IMR-90 (cell line): ENCODE measurements at regions not wholly inside any gene's neighbourhood (a gene's known extent, or its start where the extent isn't known, plus 50 kb on each side); places are given as distances from the start of the nearest gene placed in this dataset.

Source experiments
- ATAC-seq: fragments of 200-7000 bp; cut with Tn5 transposase; 2 replicates; pipeline ENCODE4 v1.9.1; 2020; ENCODE audit warnings: low read depth, mild to moderate bottlenecking, moderate library complexity
- BruUV-seq: library from RNA; stranded (reverse); fragments of 400-500 nt; replicated peaks from 2 replicates; lab custom pipeline; 2021; lab: Mats Ljungman, UMichigan
- CTCF ChIA-PET: fragments of 300-600 bp; formaldehyde crosslinking; extraction: SDS; loops from one replicate; lab custom pipeline; 2021; ENCODE audit warnings: antibody characterized with exemption; lab: Yijun Ruan, JAX
- POLR2A ChIA-PET: fragments of 300-600 bp; sonication (Branson Sonifier 250); formaldehyde crosslinking; loops from one replicate; lab custom pipeline; 2022; ENCODE audit warnings: antibody characterized with exemption; ENCODE audit not compliant: unreplicated experiment; lab: Charles Lee
- DNase-seq: peaks from one replicate; pipeline ENCODE4 v3.0.0; 2013
- H2AFZ ChIP-seq: replicated peaks from 2 replicates; pipeline ENCODE3; 2013; ENCODE audit warnings: low read length, mild to moderate bottlenecking; ENCODE audit not compliant: poor library complexity
- H2AK5ac ChIP-seq: 2 replicates; pipeline ENCODE4 v1.6.1; 2013; ENCODE audit warnings: low read depth, low read length, inconsistent platforms
- H2AK9ac ChIP-seq: replicated peaks from 2 replicates; pipeline ENCODE3; 2013; ENCODE audit warnings: mild to moderate bottlenecking, low read depth, low read length, moderate library complexity; ENCODE audit not compliant: poor library complexity
- H2BK120ac ChIP-seq: 2 replicates; pipeline ENCODE4 v1.6.1; 2013; ENCODE audit warnings: low read depth, low read length, inconsistent platforms
- H2BK15ac ChIP-seq: 3 replicates; pipeline ENCODE4 v1.6.1; 2013; ENCODE audit warnings: low read depth, low read length, inconsistent platforms
- H2BK20ac ChIP-seq: 2 replicates; pipeline ENCODE4 v1.6.1; 2013; ENCODE audit warnings: low read depth, mild to moderate bottlenecking, inconsistent platforms, low read length, moderate library complexity
- H2BK5ac ChIP-seq: 2 replicates; pipeline ENCODE4 v1.6.1; 2013; ENCODE audit warnings: mild to moderate bottlenecking, low read depth, low read length, inconsistent platforms; ENCODE audit not compliant: poor library complexity, severe bottlenecking
- H3K14ac ChIP-seq: replicated peaks from 2 replicates; pipeline ENCODE4 v1.6.1; 2013; ENCODE audit warnings: low read depth, low read length, inconsistent platforms
- H3K18ac ChIP-seq: 2 replicates; pipeline ENCODE4 v1.6.1; 2013; ENCODE audit warnings: low read depth, low read length, control low read depth
- H3K23ac ChIP-seq: 2 replicates; pipeline ENCODE4 v1.6.1; 2013; ENCODE audit warnings: low read depth, low read length, inconsistent platforms
- H3K27ac ChIP-seq: 2 replicates; pipeline ENCODE4 v1.5.1; 2013; ENCODE audit warnings: mild to moderate bottlenecking, control low read depth, low read length; ENCODE audit not compliant: insufficient read depth
- H3K27me3 ChIP-seq: 2 replicates; pipeline ENCODE4 v1.6.1; 2013; ENCODE audit warnings: low read length; ENCODE audit not compliant: control insufficient read depth, insufficient read depth
- H3K36me3 ChIP-seq: 2 replicates; pipeline ENCODE4 v1.6.1; 2013; ENCODE audit warnings: low read length, mixed read lengths; ENCODE audit not compliant: control insufficient read depth, insufficient read depth
- H3K4ac ChIP-seq: 2 replicates; pipeline ENCODE4 v1.6.1; 2013; ENCODE audit warnings: low read depth, low read length, inconsistent platforms
- H3K4me1 ChIP-seq: 2 replicates; pipeline ENCODE4 v1.6.1; 2013; ENCODE audit warnings: low read length, mixed read lengths; ENCODE audit not compliant: control insufficient read depth, insufficient read depth
- H3K4me2 ChIP-seq: 2 replicates; pipeline ENCODE4 v1.6.1; 2013; ENCODE audit warnings: low read depth, mild to moderate bottlenecking, control low read depth, low read length, moderate library complexity
- H3K4me3 ChIP-seq: 2 replicates; pipeline ENCODE4 v1.5.1; 2013; ENCODE audit warnings: low read depth, mild to moderate bottlenecking, control low read depth, low read length, moderate library complexity; ENCODE audit not compliant: insufficient read depth
- H3K56ac ChIP-seq: 2 replicates; pipeline ENCODE4 v1.6.1; 2013; ENCODE audit warnings: low read length, inconsistent platforms; ENCODE audit not compliant: insufficient read depth; ENCODE audit errors: extremely low read depth
- H3K79me1 ChIP-seq, 2 experiments: 2 replicates each; pipeline ENCODE4 v1.6.1; 2013; ENCODE audit warnings: low read length in 2 of 2, inconsistent platforms in 1 of 2, low read depth in 1 of 2
- H3K9ac ChIP-seq: 2 replicates; pipeline ENCODE4 v1.6.1; 2013; ENCODE audit warnings: low read depth, low read length, control low read depth
- H3K9me1 ChIP-seq: 2 replicates; pipeline ENCODE4 v1.6.1; 2013; ENCODE audit warnings: low read length, inconsistent platforms; ENCODE audit not compliant: insufficient read depth
- H3K9me3 ChIP-seq: 2 replicates; pipeline ENCODE4 v1.6.1; 2013; ENCODE audit warnings: low read length; ENCODE audit not compliant: control insufficient read depth, insufficient read depth
- H4K20me1 ChIP-seq: 2 replicates; pipeline ENCODE4 v1.6.1; 2013; ENCODE audit warnings: low read length, inconsistent platforms; ENCODE audit not compliant: insufficient read depth
- H4K5ac ChIP-seq: 2 replicates; pipeline ENCODE4 v1.6.1; 2013; ENCODE audit warnings: mild to moderate bottlenecking, low read depth, low read length, control low read depth
- H4K8ac ChIP-seq, 2 experiments: 2 replicates each; pipeline ENCODE4 v1.6.1; 2013; ENCODE audit warnings: low read depth in 2 of 2, low read length in 2 of 2, control low read depth in 1 of 2, inconsistent platforms in 1 of 2
- H4K91ac ChIP-seq: 2 replicates; pipeline ENCODE4 v1.6.1; 2013; ENCODE audit warnings: low read depth, low read length, inconsistent platforms; ENCODE audit not compliant: insufficient read depth
- MXI1 ChIP-seq: IDR thresholded peaks from 2 replicates; pipeline ENCODE4 v1.6.1; 2012; ENCODE audit warnings: low read depth, mild to moderate bottlenecking, low read length, moderate library complexity, borderline replicate concordance
- SMC3 ChIP-seq: fragments of 150-350 bp; IDR thresholded peaks from 2 replicates; pipeline ENCODE4 v1.6.1; 2016; ENCODE audit warnings: low read depth, mild to moderate bottlenecking, antibody characterized with exemption, low read length, moderate library complexity
- USF2 ChIP-seq: fragments of 150-350 bp; IDR thresholded peaks from 2 replicates; pipeline ENCODE4 v1.6.1; 2017; ENCODE audit warnings: mild to moderate bottlenecking, antibody characterized with exemption, low read length, low read depth
- dilution Hi-C: fragments of 300-500 bp; cut with HindIII; formaldehyde crosslinking; loops from one replicate; pipeline ENCODE4 v1.14.3; 2018; ENCODE audit warnings: low sequenced_read_pairs; ENCODE audit not compliant: unreplicated experiment
- in situ Hi-C: fragments of 300-500 bp; cut with MboI; formaldehyde crosslinking; loops from 3 replicates; pipeline ENCODE4 v1.14.3; 2019; ENCODE audit warnings: low sequenced_read_pairs, inconsistent platforms, mixed read lengths
- intact Hi-C: fragments of 100-400 bp; cut with micrococcal nuclease; formaldehyde crosslinking; loops from 2 replicates; pipeline ENCODE4 v1.10.0; 2022

GRCh38 chr5:130627145-130627544 lies 537.9 kb downstream of the HINT1 start:
- Histone ChIP-seq H3K4me3 (no peak overlapping the region), H3K79me1 (no peaks in the 10 kb centered on the region), H3K4ac (no peak overlapping the region), H4K20me1 (no peaks in the 10 kb centered on the region), H3K4me1 (no peaks in the 10 kb centered on the region), H4K5ac (no peak overlapping the region), H2AK5ac (no peak overlapping the region), H2AK9ac (no peak overlapping the region), H2BK5ac (no peak overlapping the region), H3K27me3 (no peaks in the 10 kb centered on the region), H4K8ac (no peak overlapping the region), H3K9me1 (no peaks in the 10 kb centered on the region), H3K9me3 (no peaks in the 10 kb centered on the region), H3K14ac (no peak overlapping the region), H3K4me2 (no peak overlapping the region), H3K27ac (no peak overlapping the region), H3K18ac (no peak overlapping the region), H4K91ac (no peak overlapping the region), H2BK15ac (no peak overlapping the region), H2BK120ac (no peak overlapping the region), H2BK20ac (no peak overlapping the region), H3K36me3 (no peaks in the 10 kb centered on the region), H2AFZ (no peak overlapping the region), H3K23ac (no peak overlapping the region), H3K9ac (no peak overlapping the region), H3K56ac (no peak overlapping the region)
- no peak for TF ChIP-seq MXI1
- no peak for TF ChIP-seq SMC3
- no peak for TF ChIP-seq USF2
- in situ Hi-C loops (no loop called here), intact Hi-C loops (no loop called here), dilution Hi-C loops (no loop called here)
- ChIA-PET CTCF (no interaction called here), POLR2A (no interaction called here)
- no peak for DNase-seq
- no peak for ATAC-seq
- BruUV-seq: no TSS peak
